Umbilical cord (tissue), 1 donor: ENCODE measurements at regions not wholly inside any gene's neighbourhood (a gene's known extent, or its start where the extent isn't known, plus 50 kb on each side); places are given as distances from the start of the nearest gene placed in this dataset.
A peak's percentile ranks its signal among the peaks of the same experiment; 100 is the strongest.

Experiments used
- DNase-seq: peaks from one replicate; pipeline ENCODE4 v3.0.0-alpha.2; 2015; ENCODE audit warnings: low spot score

- DNase-seq = peak; percentile 81
Measured at GRCh38 chr9:95822583-95823431, 52.7 kb upstream of the ERCC6L2 start.

GRCh38 chr9:95822015-95822414 lies 53.5 kb upstream of the ERCC6L2 start:
- peak; percentile 89 for DNase-seq

- DNase-seq = no peak
Measured at GRCh38 chr9:95820074-95820473, 55.4 kb upstream of the ERCC6L2 start.

- no peak for DNase-seq
Measured at GRCh38 chr9:95819636-95820035, 55.9 kb upstream of the ERCC6L2 start.

GRCh38 chr9:95817205-95817604 lies 58.3 kb upstream of the ERCC6L2 start:
- DNase-seq = no peak

- DNase-seq = no peak
Measured at GRCh38 chr9:95816716-95817115, 58.8 kb upstream of the ERCC6L2 start.

- DNase-seq = no peak
Measured at GRCh38 chr9:95815961-95816360, 59.5 kb upstream of the ERCC6L2 start.

- DNase-seq = no peak
Measured at GRCh38 chr9:95815133-95815532, 60.4 kb upstream of the ERCC6L2 start.

- DNase-seq = no peak
Measured at GRCh38 chr9:95813923-95814322, 61.6 kb upstream of the ERCC6L2 start.

- DNase-seq = no peak
Measured at GRCh38 chr9:95810814-95811213, 64.7 kb upstream of the ERCC6L2 start.

- DNase-seq = no peak
Measured at GRCh38 chr9:95810133-95810532, 65.4 kb upstream of the ERCC6L2 start.

GRCh38 chr9:95809686-95810085 lies 65.8 kb upstream of the ERCC6L2 start:
- no peak for DNase-seq

- peak; percentile 65 for DNase-seq
Measured at GRCh38 chr9:95808011-95808410, 67.5 kb upstream of the ERCC6L2 start.

- DNase-seq = no peak
Measured at GRCh38 chr9:95807326-95807947, 68.1 kb upstream of the ERCC6L2 start.

GRCh38 chr9:95803197-95803596 lies 72.3 kb upstream of the ERCC6L2 start:
- no peak for DNase-seq

GRCh38 chr9:95801797-95802196 lies 73.7 kb upstream of the ERCC6L2 start:
- no peak for DNase-seq

GRCh38 chr9:95796029-95796428 lies 79.5 kb upstream of the ERCC6L2 start:
- DNase-seq = no peak

- DNase-seq = peak; percentile 64
Measured at GRCh38 chr9:95793924-95794828, 81.3 kb upstream of the ERCC6L2 start.

GRCh38 chr9:95791695-95792094 lies 83.8 kb upstream of the ERCC6L2 start:
- no peak for DNase-seq

GRCh38 chr9:95791286-95791685 lies 84.2 kb upstream of the ERCC6L2 start:
- DNase-seq = no peak

GRCh38 chr9:95788521-95788991 lies 86.9 kb upstream of the ERCC6L2 start:
- DNase-seq = no peak

- DNase-seq = no peak
Measured at GRCh38 chr9:95788021-95788420, 87.5 kb upstream of the ERCC6L2 start.
